ENCODE measurements at regions not wholly inside any gene's neighbourhood (a gene's known extent, or its start where the extent isn't known, plus 50 kb on each side); places are given as distances from the start of the nearest gene placed in this dataset.
"Not testable (repeated sequence)": the region's sequence is repeated elsewhere in the genome, so short reads cannot be mapped to it uniquely, and the experiment has no call there.

- Mint-ChIP-seq H3K9me3 (no peaks in the 10 kb centered on the region), H3K36me3 (no peaks in the 10 kb centered on the region)
These were observed 407.0 kb downstream of the CPS1 start for GRCh38 chr2:210963386-210963785.

DNA sequence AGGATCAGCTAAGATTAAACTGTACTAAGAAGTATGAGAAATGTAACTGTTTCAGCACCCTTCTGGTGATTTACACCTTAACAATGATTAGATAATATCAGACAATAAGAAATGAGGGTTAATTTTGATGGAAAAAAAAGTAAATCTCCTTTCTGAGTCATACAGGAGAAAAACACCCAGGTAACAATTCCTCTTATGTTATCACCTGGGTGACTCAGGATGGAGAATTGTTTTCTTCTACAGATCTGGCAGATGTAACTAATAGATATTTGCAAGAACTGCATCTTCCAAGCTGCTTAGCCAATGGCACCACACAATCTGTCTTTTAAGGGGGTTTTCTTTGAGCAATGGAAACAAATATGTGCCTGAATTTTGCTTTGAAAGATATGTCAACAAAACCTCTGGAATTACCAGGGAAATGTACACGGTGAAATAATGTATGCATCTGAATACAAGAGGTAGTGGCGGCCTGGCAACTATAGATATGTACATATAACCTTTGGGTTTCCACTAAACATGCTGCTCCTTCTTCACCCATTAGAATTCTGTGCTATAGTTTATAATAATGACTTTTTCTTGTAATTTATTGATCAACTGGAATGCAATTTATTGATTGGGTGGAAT lies 407.9 kb downstream of the CPS1 start:
- Mint-ChIP-seq H3K4me1 (ENCODE audit: unreplicated experiment) (no peaks in the 10 kb centered on the region), H3K27me3 (no peaks in the 10 kb centered on the region), H3K4me3 (no peak overlapping the region), H3K36me3 (no peaks in the 10 kb centered on the region), H3K27ac (no peak overlapping the region), H3K9me3 (no peaks in the 10 kb centered on the region)
- no peak for TF ChIP-seq CTCF (conservative IDR thresholded peaks at IDR 0.05)
- no peak for DNase-seq (ENCODE audit: extremely low spot score, unreplicated experiment)

More at GRCh38 chr2:210963386-210963785, 407.0 kb downstream of the CPS1 start:
- Mint-ChIP-seq H3K27me3 (no peaks in the 10 kb centered on the region), H3K27ac (no peak overlapping the region), H3K4me1 (ENCODE audit: unreplicated experiment) (no peaks in the 10 kb centered on the region), H3K4me3 (no peak overlapping the region)
- DNase-seq (ENCODE audit: extremely low spot score, unreplicated experiment) = no peak
- no peak for TF ChIP-seq CTCF (conservative IDR thresholded peaks at IDR 0.05)

DNA sequence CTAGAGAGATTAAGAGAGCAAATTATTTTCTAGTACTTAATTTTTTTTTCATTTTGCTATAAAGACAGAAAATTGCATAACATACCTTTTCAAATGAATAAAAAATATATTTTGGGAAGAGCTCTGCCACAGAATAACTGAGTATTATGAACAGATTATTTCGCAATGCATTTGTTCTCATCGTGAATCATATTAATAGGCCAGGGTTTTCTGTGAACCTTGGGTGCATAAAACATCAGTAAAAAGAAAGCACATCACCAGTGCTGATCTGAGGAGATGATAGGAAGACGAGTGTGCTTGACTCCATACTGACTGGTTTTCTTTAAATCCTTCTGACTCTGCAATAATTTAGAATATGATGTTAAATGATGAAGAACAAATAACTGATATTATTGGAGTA lies 409.1 kb downstream of the CPS1 start:
- H3K27me3 Mint-ChIP-seq = no peaks in the 10 kb centered on the region
- H3K4me3 Mint-ChIP-seq = no peak overlapping the region
- no peaks in the 10 kb centered on the region for H3K4me1 Mint-ChIP-seq (ENCODE audit: unreplicated experiment)
- H3K36me3 Mint-ChIP-seq = no peaks in the 10 kb centered on the region
- TF ChIP-seq CTCF (conservative IDR thresholded peaks at IDR 0.05) = no peak
- no peak for DNase-seq (ENCODE audit: extremely low spot score, unreplicated experiment)
- H3K9me3 Mint-ChIP-seq = no peaks in the 10 kb centered on the region
- H3K27ac Mint-ChIP-seq = no peak overlapping the region

GRCh38 chr2:210966330-210966729 lies 409.9 kb downstream of the CPS1 start:
- no peak overlapping the region for H3K4me3 Mint-ChIP-seq
- no peaks in the 10 kb centered on the region for H3K4me1 Mint-ChIP-seq (ENCODE audit: unreplicated experiment)
- H3K9me3 Mint-ChIP-seq = no peaks in the 10 kb centered on the region
- no peaks in the 10 kb centered on the region for H3K27me3 Mint-ChIP-seq
- TF ChIP-seq CTCF (conservative IDR thresholded peaks at IDR 0.05) = peak; percentile 20
- H3K27ac Mint-ChIP-seq = no peak overlapping the region
- H3K36me3 Mint-ChIP-seq = no peaks in the 10 kb centered on the region
- DNase-seq (ENCODE audit: extremely low spot score, unreplicated experiment) = no peak

DNA sequence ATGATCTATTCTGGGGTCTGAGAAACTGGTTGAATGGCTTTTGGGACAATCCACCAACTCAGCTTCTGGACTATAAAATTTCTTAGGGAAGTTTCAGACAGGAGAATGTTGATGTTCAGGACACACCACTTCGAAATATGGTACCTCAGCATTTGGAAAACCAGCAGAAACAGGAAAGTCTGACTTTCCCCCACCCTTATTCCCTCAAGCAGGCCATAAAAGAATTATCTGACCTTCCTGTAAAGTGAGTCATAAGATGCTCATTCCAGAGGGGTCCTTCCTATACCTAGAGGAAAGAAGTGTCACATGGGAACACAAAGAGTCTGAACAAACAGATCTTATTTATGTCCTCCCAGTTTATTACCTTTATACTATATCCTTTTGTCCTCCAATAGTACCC lies 415.0 kb downstream of the CPS1 start:
- no peak for TF ChIP-seq CTCF (conservative IDR thresholded peaks at IDR 0.05)

GRCh38 chr2:210986806-210987205 lies 430.4 kb downstream of the CPS1 start:
- not testable (repeated sequence) for DNase-seq (ENCODE audit: extremely low spot score, unreplicated experiment); H3K27ac Mint-ChIP-seq

More for the DNA sequence above, 415.0 kb downstream of the CPS1 start:
- Mint-ChIP-seq H3K27ac (peak overlapping the region; percentile 56), H3K4me1 (ENCODE audit: unreplicated experiment) (no peaks in the 10 kb centered on the region), H3K27me3 (no peaks in the 10 kb centered on the region), H3K9me3 (no peaks in the 10 kb centered on the region), H3K36me3 (no peaks in the 10 kb centered on the region), H3K4me3 (no peak overlapping the region)
- DNase-seq (ENCODE audit: extremely low spot score, unreplicated experiment) = no peak

More at GRCh38 chr2:210986806-210987205, 430.4 kb downstream of the CPS1 start:
- not testable (repeated sequence) for H3K27me3 Mint-ChIP-seq; H3K4me1 Mint-ChIP-seq (ENCODE audit: unreplicated experiment); H3K4me3 Mint-ChIP-seq; H3K36me3 Mint-ChIP-seq; H3K9me3 Mint-ChIP-seq
